Trophoblast cell (in vitro differentiated cells and primary cell): ENCODE measurements at regions not wholly inside any gene's neighbourhood (a gene's known extent, or its start where the extent isn't known, plus 50 kb on each side); places are given as distances from the start of the nearest gene placed in this dataset.

ENCODE experiments used
- DNase-seq, 2 donors: peaks; one replicate each; pipeline ENCODE4 v3.0.0-alpha.2; 2016
- H2AFZ ChIP-seq: 2 replicates; pipeline ENCODE4 v1.6.1; 2013; ENCODE audit warnings: low read length, moderate library complexity, mild to moderate bottlenecking; ENCODE audit not compliant: insufficient read depth, poor library complexity
- H2AK5ac ChIP-seq: 2 replicates; pipeline ENCODE4 v1.6.1; 2013; ENCODE audit warnings: mild to moderate bottlenecking, low read length
- H2BK120ac ChIP-seq: 2 replicates; pipeline ENCODE4 v1.6.1; 2013; ENCODE audit warnings: low read length, mild to moderate bottlenecking, moderate library complexity; ENCODE audit not compliant: insufficient read depth, poor library complexity
- H2BK12ac ChIP-seq: 2 replicates; pipeline ENCODE4 v1.6.1; 2013; ENCODE audit warnings: mild to moderate bottlenecking, low read length, moderate library complexity
- H2BK5ac ChIP-seq: 2 replicates; pipeline ENCODE4 v1.6.1; 2013; ENCODE audit warnings: low read length, low read depth, moderate library complexity, mild to moderate bottlenecking; ENCODE audit not compliant: poor library complexity
- H3K14ac ChIP-seq: 2 replicates; pipeline ENCODE4 v1.6.1; 2013; ENCODE audit warnings: mild to moderate bottlenecking, low read length
- H3K18ac ChIP-seq: 2 replicates; pipeline ENCODE4 v1.6.1; 2013; ENCODE audit warnings: mild to moderate bottlenecking, low read length
- H3K23ac ChIP-seq: 2 replicates; pipeline ENCODE4 v1.6.1; 2013; ENCODE audit warnings: low read length
- H3K27ac ChIP-seq: 2 replicates; pipeline ENCODE4 v1.5.1; 2013; ENCODE audit warnings: low read depth, mild to moderate bottlenecking, inconsistent platforms, low read length, moderate library complexity
- H3K27me3 ChIP-seq: 2 replicates; pipeline ENCODE4 v1.6.1; 2013; ENCODE audit warnings: inconsistent platforms, mild to moderate bottlenecking, low read length, moderate library complexity; ENCODE audit not compliant: insufficient read depth
- H3K36me3 ChIP-seq, 2 experiments: 1 replicate in 1 of 2; 2 replicates in 1 of 2; pipeline ENCODE4 v1.6.1; 2013; ENCODE audit warnings: low read length in 2 of 2, mild to moderate bottlenecking in 2 of 2, moderate library complexity in 1 of 2; ENCODE audit not compliant: insufficient read depth in 2 of 2, control insufficient read depth in 1 of 2
- H3K4ac ChIP-seq: 2 replicates; pipeline ENCODE4 v1.6.1; 2013; ENCODE audit warnings: low read depth, mild to moderate bottlenecking, low read length, moderate library complexity
- H3K4me1 ChIP-seq, 2 experiments: 1 replicate in 1 of 2; 2 replicates in 1 of 2; pipeline ENCODE4 v1.6.1; 2013; ENCODE audit warnings: low read length in 2 of 2, mild to moderate bottlenecking in 2 of 2, moderate library complexity in 1 of 2; ENCODE audit not compliant: insufficient read depth in 2 of 2, control insufficient read depth in 1 of 2
- H3K4me2 ChIP-seq: 2 replicates; pipeline ENCODE4 v1.6.1; 2013; ENCODE audit warnings: inconsistent platforms, mild to moderate bottlenecking, low read length, moderate library complexity
- H3K4me3 ChIP-seq: 2 replicates; pipeline ENCODE4 v1.5.1; 2013; ENCODE audit warnings: mild to moderate bottlenecking, low read depth, low read length, inconsistent platforms
- H3K79me1 ChIP-seq: one replicate; pipeline ENCODE4 v1.6.1; 2013; ENCODE audit warnings: low read length
- H3K79me2 ChIP-seq: 2 replicates; pipeline ENCODE4 v1.6.1; 2013; ENCODE audit warnings: low read length, mild to moderate bottlenecking; ENCODE audit not compliant: control insufficient read depth, insufficient read depth, poor library complexity
- H3K9ac ChIP-seq: 2 replicates; pipeline ENCODE4 v1.6.1; 2013; ENCODE audit warnings: mild to moderate bottlenecking, low read length
- H3K9me3 ChIP-seq: 2 replicates; pipeline ENCODE4 v1.6.1; 2013; ENCODE audit warnings: low read depth, mild to moderate bottlenecking, control low read depth, inconsistent platforms, low read length; ENCODE audit not compliant: insufficient read depth
- H4K12ac ChIP-seq: 2 replicates; pipeline ENCODE4 v1.6.1; 2013; ENCODE audit warnings: low read depth, mild to moderate bottlenecking, low read length, moderate library complexity
- H4K8ac ChIP-seq: 2 replicates; pipeline ENCODE4 v1.6.1; 2013; ENCODE audit warnings: low read depth, mild to moderate bottlenecking, low read length, moderate library complexity
- H4K91ac ChIP-seq: one replicate; pipeline ENCODE4 v1.6.1; 2013; ENCODE audit warnings: low read depth, mild to moderate bottlenecking, low read length, moderate library complexity
- WGBS: extraction: QIAGEN DNeasy Blood & Tissue Kit; methylation state at CpG from one replicate; pipeline ENCODE4 v1.1.7; 2013; ENCODE audit warnings: missing lambda C conversion rate; ENCODE audit not compliant: insufficient read length, insufficient coverage; ENCODE audit errors: extremely low coverage; 5-methylcytosine and 5-hydroxymethylcytosine counted together

DNA sequence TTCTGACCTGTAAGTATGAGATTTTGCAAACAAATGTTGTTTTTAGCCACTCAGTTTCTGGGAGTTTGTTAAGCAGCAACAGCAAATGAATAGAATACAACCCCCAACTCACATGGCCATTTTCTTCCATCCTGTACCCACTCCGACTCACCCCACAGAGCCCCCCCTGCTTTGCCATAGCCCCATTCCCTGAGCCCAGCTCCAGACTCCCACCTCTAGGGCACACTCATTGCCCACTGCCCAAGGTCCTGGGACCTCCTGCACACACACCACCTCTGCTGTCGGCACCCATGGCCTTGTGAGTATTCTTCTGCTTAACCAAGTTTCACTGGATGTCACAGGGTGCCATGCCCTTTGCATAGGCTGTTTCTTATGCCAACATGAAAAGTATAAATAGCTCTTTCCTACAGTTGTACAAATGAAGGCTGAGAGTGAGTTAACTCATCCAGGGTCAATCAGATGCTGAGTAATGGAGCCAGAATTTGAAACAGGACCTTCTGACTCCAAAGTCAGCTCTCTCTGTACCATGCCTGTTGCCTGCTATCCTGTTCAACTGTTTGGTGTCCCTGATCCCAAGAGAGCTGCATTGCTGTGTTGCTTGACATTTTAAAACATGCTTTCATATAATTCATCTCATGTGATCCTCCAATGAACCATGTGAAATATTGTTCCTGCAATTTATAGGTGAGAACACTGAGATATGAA is 367.8 kb upstream of the ZMIZ1 start:
- no peak overlapping the region for H4K91ac ChIP-seq
- no peaks in the 10 kb centered on the region for H3K27me3 ChIP-seq
- no peak overlapping the region for H3K4me2 ChIP-seq
- no peaks in the 10 kb centered on the region for H3K79me2 ChIP-seq
- H4K8ac ChIP-seq = no peak overlapping the region
- no peak overlapping the region for H3K18ac ChIP-seq
- no peak overlapping the region for H2AFZ ChIP-seq
- H3K9ac ChIP-seq = no peak overlapping the region
- H4K12ac ChIP-seq = no peak overlapping the region
- peaks cover 2% of the 10 kb centered on the region for H3K9me3 ChIP-seq
- H2BK5ac ChIP-seq = no peak overlapping the region
- no peak overlapping the region for H3K4me3 ChIP-seq
- H3K14ac ChIP-seq = no peak overlapping the region
- no peak for DNase-seq
- WGBS = no CpG with 5 or more reads among the region's 2 CpGs
- no peak overlapping the region for H3K23ac ChIP-seq
- no peak overlapping the region for H2BK120ac ChIP-seq
- H3K4me1 ChIP-seq = peaks cover 11 to 14% of the 10 kb centered on the region in 2 experiments
- no peak overlapping the region for H3K4ac ChIP-seq
- H2BK12ac ChIP-seq = no peak overlapping the region
- H3K36me3 ChIP-seq = no peaks in the 10 kb centered on the region
- peaks cover 5% of the 10 kb centered on the region for H3K79me1 ChIP-seq
- H2AK5ac ChIP-seq = no peak overlapping the region
- no peak overlapping the region for H3K27ac ChIP-seq

DNA sequence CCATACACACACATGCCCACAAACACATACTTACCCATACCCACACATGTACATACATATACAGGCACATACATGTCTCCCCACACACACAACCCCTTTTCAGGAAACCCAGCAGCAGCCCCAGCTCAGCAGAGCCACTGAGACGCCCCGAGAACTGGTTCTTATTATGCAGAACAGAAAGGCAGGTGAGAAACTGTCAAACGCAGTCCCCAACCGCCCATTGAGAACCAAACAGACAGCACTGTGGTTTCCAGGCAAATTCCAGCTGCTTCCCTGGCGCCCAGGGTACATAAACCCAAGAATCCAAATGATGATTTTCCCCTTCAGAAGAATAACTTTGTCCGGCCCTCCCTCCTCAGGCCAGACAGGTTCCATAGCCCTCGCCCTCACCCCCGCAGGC is 366.6 kb upstream of the ZMIZ1 start:
- Histone ChIP-seq H3K4ac (no peak overlapping the region), H3K18ac (no peak overlapping the region), H3K27ac (no peak overlapping the region), H2AFZ (no peak overlapping the region), H2BK12ac (no peak overlapping the region), H2AK5ac (no peak overlapping the region), H2BK5ac (no peak overlapping the region), H3K4me1 (peaks cover 11 to 14% of the 10 kb centered on the region in 2 experiments), H3K4me3 (no peak overlapping the region), H3K9me3 (peaks cover 2% of the 10 kb centered on the region), H3K79me1 (peaks cover 5% of the 10 kb centered on the region), H3K27me3 (no peaks in the 10 kb centered on the region), H2BK120ac (no peak overlapping the region), H3K9ac (no peak overlapping the region), H3K79me2 (no peaks in the 10 kb centered on the region), H4K12ac (no peak overlapping the region), H3K4me2 (no peak overlapping the region), H4K91ac (no peak overlapping the region), H3K23ac (peak overlapping the region; percentile 19), H4K8ac (no peak overlapping the region), H3K14ac (no peak overlapping the region), H3K36me3 (no peaks in the 10 kb centered on the region)
- DNase-seq = no peak
- WGBS = no CpG with 5 or more reads among the region's 8 CpGs

DNA sequence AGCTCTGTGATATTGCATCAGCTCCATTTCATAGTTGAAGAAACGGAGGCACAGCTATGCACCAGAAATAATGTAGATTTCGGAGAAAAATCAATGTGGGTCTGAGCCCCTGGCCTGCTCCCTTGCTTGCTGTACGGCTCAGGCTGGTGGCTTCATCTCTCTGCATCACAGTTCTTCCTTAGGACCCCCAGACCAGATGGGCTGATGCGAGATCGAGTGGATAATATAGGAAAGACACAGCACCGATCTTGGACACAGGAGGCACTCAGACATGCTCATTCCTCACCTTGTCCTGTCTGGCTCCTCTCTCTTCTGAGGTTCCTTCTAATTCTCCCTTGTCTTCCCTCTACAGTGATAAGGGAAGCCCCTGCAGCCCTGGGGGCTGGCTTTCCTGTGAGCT is 365.9 kb upstream of the ZMIZ1 start:
- Histone ChIP-seq H3K79me1 (peaks cover 5% of the 10 kb centered on the region), H2BK5ac (no peak overlapping the region), H4K12ac (no peak overlapping the region), H3K23ac (no peak overlapping the region), H3K9ac (no peak overlapping the region), H3K36me3 (no peaks in the 10 kb centered on the region), H3K14ac (peak overlapping the region; percentile 56), H4K8ac (peak overlapping the region; percentile 68), H2AK5ac (peak overlapping the region; percentile 82), H3K79me2 (no peaks in the 10 kb centered on the region), H3K9me3 (peaks cover 2% of the 10 kb centered on the region), H3K4me3 (no peak overlapping the region), H3K27me3 (no peaks in the 10 kb centered on the region), H2BK12ac (peak overlapping the region; percentile 79), H2BK120ac (peak overlapping the region; percentile 24), H3K18ac (peak overlapping the region; percentile 18), H4K91ac (peak overlapping the region; percentile 53), H2AFZ (no peak overlapping the region), H3K4ac (no peak overlapping the region), H3K27ac (no peak overlapping the region), H3K4me1 (peaks cover 11 to 14% of the 10 kb centered on the region in 2 experiments), H3K4me2 (no peak overlapping the region)
- DNase-seq = no peak
- WGBS = no CpG with 5 or more reads among the region's 6 CpGs

DNA sequence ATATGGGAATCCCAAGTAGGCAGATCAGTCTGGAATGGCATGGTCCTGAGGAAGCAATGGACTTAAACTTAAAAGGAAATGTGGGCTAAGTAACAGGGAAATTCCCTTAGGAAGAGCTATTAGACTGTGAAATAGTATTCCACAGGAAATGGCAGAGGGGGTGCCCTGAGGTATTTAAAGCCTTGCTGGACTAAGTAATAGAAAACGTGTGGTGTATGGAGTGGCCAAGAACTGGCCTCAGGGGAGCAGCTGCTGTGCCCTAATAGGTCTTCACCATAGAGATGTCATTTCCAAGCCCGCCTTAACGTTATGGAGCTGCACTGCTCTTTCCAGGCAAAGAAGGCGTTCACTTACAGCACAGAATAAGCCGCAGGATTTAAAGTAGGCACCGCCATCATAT is 365.2 kb upstream of the ZMIZ1 start:
- Histone ChIP-seq H3K4ac (no peak overlapping the region), H2BK5ac (no peak overlapping the region), H4K12ac (no peak overlapping the region), H3K36me3 (no peaks in the 10 kb centered on the region), H3K23ac (no peak overlapping the region), H2BK120ac (no peak overlapping the region), H3K4me2 (no peak overlapping the region), H3K4me3 (no peak overlapping the region), H3K79me2 (no peaks in the 10 kb centered on the region), H4K91ac (no peak overlapping the region), H2BK12ac (no peak overlapping the region), H3K18ac (no peak overlapping the region), H3K27ac (no peak overlapping the region), H3K9ac (no peak overlapping the region), H3K14ac (no peak overlapping the region), H2AFZ (no peak overlapping the region), H3K79me1 (peaks cover 5% of the 10 kb centered on the region), H4K8ac (peak overlapping the region; percentile 68), H3K4me1 (peaks cover 11 to 14% of the 10 kb centered on the region in 2 experiments), H3K27me3 (no peaks in the 10 kb centered on the region), H2AK5ac (no peak overlapping the region), H3K9me3 (peaks cover 2% of the 10 kb centered on the region)
- WGBS = no CpG with 5 or more reads among the region's 6 CpGs
- no peak for DNase-seq
